ENCODE measurements at regions not wholly inside any gene's neighbourhood (a gene's known extent, or its start where the extent isn't known, plus 50 kb on each side); places are given as distances from the start of the nearest gene placed in this dataset.

DNA sequence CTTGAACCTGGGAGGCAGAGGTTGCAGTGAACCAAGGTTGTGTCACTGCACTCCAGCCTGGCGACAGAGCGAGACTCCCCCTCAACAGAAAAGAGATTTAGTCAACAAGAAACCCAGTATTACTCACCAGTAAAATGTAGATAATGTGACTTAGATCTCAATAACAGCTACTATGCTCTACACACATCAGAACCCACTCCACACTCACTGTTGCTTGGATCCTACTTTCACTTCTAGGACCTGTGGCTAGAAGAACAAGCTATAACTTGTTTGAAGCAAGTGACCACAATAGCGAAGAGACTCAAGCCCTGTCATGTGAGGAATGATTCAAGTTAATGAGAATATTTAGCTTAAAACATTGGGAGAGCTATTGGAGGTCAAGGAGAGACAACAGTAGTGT lies 100.7 kb downstream of the ANXA2 start:
- TF ChIP-seq CTCF (IDR thresholded peaks at IDR 0.05) = no peak
- no peak for TF ChIP-seq POLR2A (IDR thresholded peaks at IDR 0.05)

All from uterus (tissue), 2 donors.